ENCODE measurements at regions not wholly inside any gene's neighbourhood (a gene's known extent, or its start where the extent isn't known, plus 50 kb on each side); places are given as distances from the start of the nearest gene placed in this dataset.

GRCh38 chr5:121698690-121699089 is 153.0 kb upstream of the FTMT start:
- Histone ChIP-seq H3K27ac (no peak overlapping the region), H3K4me3 (no peak overlapping the region)
- DNase-seq (ENCODE audit: low spot score) = no peak
- no peak for TF ChIP-seq CTCF (IDR thresholded peaks at IDR 0.05)

GRCh38 chr5:121701731-121702130 is 150.0 kb upstream of the FTMT start:
- H3K4me3 ChIP-seq = no peak overlapping the region
- no peak overlapping the region for H3K27ac ChIP-seq
- no peak for DNase-seq (ENCODE audit: low spot score)
- no peak for TF ChIP-seq CTCF (IDR thresholded peaks at IDR 0.05)

GRCh38 chr5:121702682-121703081 is 149.0 kb upstream of the FTMT start:
- no peak overlapping the region for H3K4me3 ChIP-seq
- H3K27ac ChIP-seq = no peak overlapping the region
- TF ChIP-seq CTCF (IDR thresholded peaks at IDR 0.05) = no peak
- no peak for DNase-seq (ENCODE audit: low spot score)

GRCh38 chr5:121704291-121704690 is 147.4 kb upstream of the FTMT start:
- Histone ChIP-seq H3K4me3 (no peak overlapping the region), H3K27ac (no peak overlapping the region)
- DNase-seq (ENCODE audit: low spot score) = no peak
- TF ChIP-seq CTCF (IDR thresholded peaks at IDR 0.05) = no peak

- no peak overlapping the region for H3K4me3 ChIP-seq
- no peak for TF ChIP-seq CTCF (IDR thresholded peaks at IDR 0.05)
- no peak for DNase-seq (ENCODE audit: low spot score)
- H3K27ac ChIP-seq = no peak overlapping the region
Observed at GRCh38 chr5:121706686-121707085, 145.0 kb upstream of the FTMT start.

GRCh38 chr5:121707178-121707577 is 144.5 kb upstream of the FTMT start:
- no peak overlapping the region for H3K4me3 ChIP-seq
- no peak for DNase-seq (ENCODE audit: low spot score)
- H3K27ac ChIP-seq = no peak overlapping the region
- no peak for TF ChIP-seq CTCF (IDR thresholded peaks at IDR 0.05)

GRCh38 chr5:121711416-121711815 is 140.3 kb upstream of the FTMT start:
- no peak for TF ChIP-seq CTCF (IDR thresholded peaks at IDR 0.05)
- DNase-seq (ENCODE audit: low spot score) = no peak
- no peak overlapping the region for H3K4me3 ChIP-seq
- no peak overlapping the region for H3K27ac ChIP-seq
